Tibial artery (tissue), 4 donors: ENCODE measurements at regions not wholly inside any gene's neighbourhood (a gene's known extent, or its start where the extent isn't known, plus 50 kb on each side); places are given as distances from the start of the nearest gene placed in this dataset.

Experiments
- DNase-seq, 2 donors: peaks; one replicate each; pipeline ENCODE4 v3.0.0-alpha.2; 2019
- H3K27ac ChIP-seq, 2 donors: fragments of 200-600 bp; sonication (generic) in 1 of 2; 1 replicate in 1 of 2; 2 replicates in 1 of 2; pipeline ENCODE4 v1.5.1; 2018 to 2019; ENCODE audit warnings: mild to moderate bottlenecking in 1 of 2
- H3K27me3 ChIP-seq, 2 donors: fragments of 200-600 bp; sonication (generic) in 1 of 2; one replicate each; pipeline versions ENCODE4 v1.5.1 to v1.6.0; 2016 to 2019
- H3K36me3 ChIP-seq, 3 donors: fragments of 200-600 bp; sonication (generic) in 2 of 3; one replicate each; pipeline ENCODE4 v1.5.1; 2016 to 2019; ENCODE audit warnings: mild to moderate bottlenecking in 2 of 3
- H3K4me1 ChIP-seq, 4 donors: fragments of 200-600 bp; sonication (generic) in 2 of 4; 1 replicate in 3 of 4; 2 replicates in 1 of 4; pipeline ENCODE4 v1.5.1; 2016 to 2019
- H3K4me3 ChIP-seq, 2 donors: fragments of 200-600 bp; sonication (generic) in 1 of 2; 1 replicate in 1 of 2; 2 replicates in 1 of 2; pipeline ENCODE4 v1.5.1; 2018 to 2019; ENCODE audit warnings: mild to moderate bottlenecking in 2 of 2
- H3K9me3 ChIP-seq, 3 donors: fragments of 200-600 bp; sonication (generic) in 1 of 3; one replicate each; pipeline ENCODE4 v1.5.1; 2016 to 2019
- intact Hi-C: fragments of 100-400 bp; cut with DNase I; formaldehyde crosslinking; loops from one replicate; pipeline ENCODE4 v1.15.0; 2023; ENCODE audit warnings: low total_unique reads
- TF ChIP-seq, protein P1 (sequence below), 2 experiments: fragments of 200-600 bp in 1 of 2; fragments of 450-650 bp in 1 of 2; IDR thresholded peaks; one replicate each; pipeline ENCODE4 v1.5.1; 2017 to 2019; ENCODE audit warnings: antibody characterized with exemption in 2 of 2, mild to moderate bottlenecking in 1 of 2, moderate library complexity in 1 of 2

DNA sequence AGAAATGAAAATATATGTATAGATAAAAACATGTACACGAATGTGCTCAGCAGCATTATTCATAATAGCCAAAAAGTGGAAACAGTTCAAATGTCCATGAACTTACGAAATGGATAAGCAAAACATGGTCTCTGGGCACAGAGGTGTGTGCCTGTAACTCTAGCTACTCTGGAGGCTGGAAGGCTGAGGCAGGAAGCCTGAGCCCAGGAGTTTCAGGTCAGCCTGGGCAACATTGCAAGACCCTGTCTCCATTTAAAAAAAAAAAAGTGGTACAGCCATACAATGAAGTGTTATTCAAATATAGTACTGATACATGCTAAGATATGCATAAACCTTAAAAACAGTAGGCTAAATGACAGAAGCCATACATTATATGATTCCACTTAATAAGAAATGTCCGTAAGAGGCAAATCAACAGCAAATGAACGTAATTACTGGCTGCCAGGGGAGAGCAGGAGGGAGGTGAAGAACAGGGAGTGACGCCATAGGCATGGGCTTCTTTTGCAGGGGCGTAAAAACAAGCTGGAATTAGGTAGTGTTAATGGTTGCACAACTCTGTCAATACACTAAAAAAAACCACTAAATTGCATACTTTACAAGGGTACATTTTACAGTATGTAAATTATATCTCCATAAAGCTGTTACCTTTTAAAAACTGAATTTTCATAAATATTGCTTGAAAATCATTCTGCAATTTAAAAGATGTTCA is 87.2 kb upstream of the PLEKHM1 start:
- Histone ChIP-seq H3K27ac (no peak overlapping the region), H3K36me3 (no peaks in the 10 kb centered on the region), H3K4me1 (peaks cover 0 to 28% (median 12%) of the 10 kb centered on the region in 4 donors), H3K27me3 (no peaks in the 10 kb centered on the region), H3K4me3 (no peak overlapping the region), H3K9me3 (no peaks in the 10 kb centered on the region)
- TF ChIP-seq, protein P1, sequence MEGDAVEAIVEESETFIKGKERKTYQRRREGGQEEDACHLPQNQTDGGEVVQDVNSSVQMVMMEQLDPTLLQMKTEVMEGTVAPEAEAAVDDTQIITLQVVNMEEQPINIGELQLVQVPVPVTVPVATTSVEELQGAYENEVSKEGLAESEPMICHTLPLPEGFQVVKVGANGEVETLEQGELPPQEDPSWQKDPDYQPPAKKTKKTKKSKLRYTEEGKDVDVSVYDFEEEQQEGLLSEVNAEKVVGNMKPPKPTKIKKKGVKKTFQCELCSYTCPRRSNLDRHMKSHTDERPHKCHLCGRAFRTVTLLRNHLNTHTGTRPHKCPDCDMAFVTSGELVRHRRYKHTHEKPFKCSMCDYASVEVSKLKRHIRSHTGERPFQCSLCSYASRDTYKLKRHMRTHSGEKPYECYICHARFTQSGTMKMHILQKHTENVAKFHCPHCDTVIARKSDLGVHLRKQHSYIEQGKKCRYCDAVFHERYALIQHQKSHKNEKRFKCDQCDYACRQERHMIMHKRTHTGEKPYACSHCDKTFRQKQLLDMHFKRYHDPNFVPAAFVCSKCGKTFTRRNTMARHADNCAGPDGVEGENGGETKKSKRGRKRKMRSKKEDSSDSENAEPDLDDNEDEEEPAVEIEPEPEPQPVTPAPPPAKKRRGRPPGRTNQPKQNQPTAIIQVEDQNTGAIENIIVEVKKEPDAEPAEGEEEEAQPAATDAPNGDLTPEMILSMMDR (IDR thresholded peaks at IDR 0.05): no peak
- DNase-seq: no peak
- intact Hi-C loops: no loop called here

DNA sequence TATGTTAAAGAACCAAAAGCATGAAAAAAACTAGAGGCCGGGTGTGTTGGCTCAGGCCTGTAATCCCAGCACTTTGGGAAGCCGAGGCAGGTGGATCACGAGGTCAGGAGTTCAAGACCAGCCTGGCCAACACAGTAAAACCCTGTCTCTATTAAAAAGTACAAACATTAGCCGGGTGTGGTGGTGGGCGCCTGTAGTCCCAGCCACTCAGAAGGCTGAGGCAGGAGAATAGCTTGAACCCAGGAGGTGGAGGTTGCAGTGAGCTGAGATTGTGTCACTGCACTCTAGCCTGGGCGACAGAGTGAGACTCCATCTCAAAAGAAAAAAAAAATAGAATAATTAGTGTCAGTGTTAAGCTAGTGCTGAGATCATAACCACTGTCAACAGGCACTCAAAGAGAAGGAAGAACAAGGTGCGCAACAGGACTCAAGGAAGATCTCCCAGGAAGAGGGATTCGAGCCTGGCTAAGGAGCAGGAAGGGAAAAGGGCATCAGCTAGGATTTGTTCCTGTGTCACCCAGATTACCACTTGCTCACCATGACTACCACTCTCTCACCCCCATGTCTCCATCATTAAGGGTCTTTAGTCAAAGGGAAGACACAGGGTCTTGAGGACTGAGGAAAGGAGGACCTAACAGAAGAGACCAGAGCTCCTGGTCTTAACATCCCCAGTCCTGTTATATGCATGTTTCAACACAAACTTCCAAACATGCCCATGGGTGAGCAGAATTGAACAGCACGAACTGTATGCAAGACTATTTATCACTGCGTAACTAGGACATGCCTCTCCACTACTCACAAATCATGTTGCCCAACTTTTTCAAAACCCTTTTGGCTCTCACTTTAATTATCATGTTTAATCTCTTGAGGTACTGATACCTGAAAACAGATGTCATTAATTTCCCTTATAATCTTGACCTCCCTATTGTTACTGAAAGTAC is 88.3 kb upstream of the PLEKHM1 start:
- no peak overlapping the region for H3K4me3 ChIP-seq
- H3K9me3 ChIP-seq: no peaks in the 10 kb centered on the region
- no peaks in the 10 kb centered on the region for H3K27me3 ChIP-seq
- intact Hi-C loops: no loop called here
- no peak for DNase-seq
- H3K36me3 ChIP-seq: no peaks in the 10 kb centered on the region
- TF ChIP-seq, protein P1 (IDR thresholded peaks at IDR 0.05): no peak
- no peak overlapping the region for H3K27ac ChIP-seq
- peaks cover 0 to 38% (median 12%) of the 10 kb centered on the region in 4 donors for H3K4me1 ChIP-seq

DNA sequence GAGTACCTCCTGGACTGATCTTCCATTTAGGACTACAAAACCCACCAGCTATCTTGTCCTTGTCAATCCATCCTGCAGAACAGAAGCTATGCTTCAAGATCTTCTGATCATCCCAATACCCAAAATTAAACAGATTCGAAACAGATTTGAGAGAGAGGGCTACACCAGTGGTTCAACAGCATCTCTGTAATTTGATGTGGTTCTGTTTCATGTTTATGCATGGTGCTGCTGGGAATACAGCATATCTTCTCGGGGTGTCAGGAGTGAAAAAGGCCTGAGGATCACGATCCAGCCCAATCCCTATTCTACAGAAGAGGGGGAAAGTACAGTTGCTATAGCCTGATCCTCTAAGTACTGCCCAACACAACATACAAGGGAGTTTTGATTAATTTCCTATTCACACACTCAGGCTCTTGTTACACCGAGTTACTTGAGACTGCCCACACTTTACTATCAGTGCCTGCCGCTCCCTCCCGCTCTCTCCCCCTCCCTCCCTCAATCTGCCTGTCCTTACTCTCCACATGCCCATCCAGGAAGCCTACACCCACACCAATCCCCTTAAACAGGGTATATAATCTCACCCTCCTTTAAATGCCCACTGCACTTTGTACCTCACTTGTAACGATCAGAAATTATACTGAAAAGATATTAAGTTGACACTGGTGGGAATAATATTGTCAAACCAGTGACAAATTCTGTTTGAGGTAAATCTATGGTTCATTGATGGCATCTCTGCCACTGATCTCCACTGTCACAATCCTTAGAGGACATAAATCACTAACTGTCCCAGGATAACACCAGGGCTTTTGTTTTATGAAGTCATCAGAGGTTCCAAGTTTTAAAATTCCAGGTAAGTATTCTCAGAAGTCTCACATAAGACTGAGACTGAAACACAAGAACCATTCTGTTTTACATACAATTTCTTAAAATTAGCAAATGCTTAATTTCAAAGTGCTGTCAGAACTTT is 89.3 kb upstream of the PLEKHM1 start:
- no peak overlapping the region for H3K4me3 ChIP-seq
- TF ChIP-seq, protein P1 (IDR thresholded peaks at IDR 0.05): no peak
- no peaks in the 10 kb centered on the region for H3K9me3 ChIP-seq
- intact Hi-C loops: loop anchor here (10.0 kb wide), 1 partner anchor 685 kb away; no protein-coding TSS in a partner anchor
- no peak overlapping the region for H3K27ac ChIP-seq
- H3K27me3 ChIP-seq: no peaks in the 10 kb centered on the region
- DNase-seq: no peak
- no peaks in the 10 kb centered on the region for H3K36me3 ChIP-seq
- peaks cover 0 to 37% (median 8%) of the 10 kb centered on the region in 4 donors for H3K4me1 ChIP-seq

DNA sequence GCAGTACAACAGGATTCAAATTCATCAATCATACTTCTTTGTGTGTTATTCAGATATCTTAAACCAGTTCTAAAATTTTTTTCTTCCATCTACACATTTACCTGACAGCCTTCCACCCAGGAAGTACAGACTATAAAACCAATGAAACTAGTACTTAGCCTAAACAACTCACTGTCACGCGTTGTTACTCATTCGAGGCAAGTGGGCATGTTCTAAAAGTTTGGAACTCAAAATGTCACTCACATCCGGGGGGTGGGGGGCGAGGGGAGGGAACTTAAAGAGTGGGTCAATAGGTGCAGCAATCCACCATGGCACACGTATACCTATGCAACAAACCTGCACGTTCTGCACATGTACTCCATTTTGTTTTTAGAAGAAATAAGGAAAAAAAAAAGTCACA is 90.4 kb upstream of the PLEKHM1 start:
- no peak overlapping the region for H3K27ac ChIP-seq
- H3K9me3 ChIP-seq: no peaks in the 10 kb centered on the region
- H3K36me3 ChIP-seq: no peaks in the 10 kb centered on the region
- no peak overlapping the region for H3K4me3 ChIP-seq
- peaks cover 0 to 36% (median 10%) of the 10 kb centered on the region in 4 donors for H3K4me1 ChIP-seq
- no peak for DNase-seq
- intact Hi-C loops: loop anchor here (10.0 kb wide), 1 partner anchor 684 kb away; no protein-coding TSS in a partner anchor
- TF ChIP-seq, protein P1 (IDR thresholded peaks at IDR 0.05): no peak
- H3K27me3 ChIP-seq: no peaks in the 10 kb centered on the region

GRCh38 chr17:45581860-45582259 is 91.3 kb upstream of the PLEKHM1 start:
- no peak overlapping the region for H3K27ac ChIP-seq
- no peaks in the 10 kb centered on the region for H3K9me3 ChIP-seq
- H3K36me3 ChIP-seq: no peaks in the 10 kb centered on the region
- peaks cover 0 to 44% (median 13%) of the 10 kb centered on the region in 4 donors for H3K4me1 ChIP-seq
- H3K27me3 ChIP-seq: no peaks in the 10 kb centered on the region
- DNase-seq: no peak
- TF ChIP-seq, protein P1 (IDR thresholded peaks at IDR 0.05): no peak
- H3K4me3 ChIP-seq: no peak overlapping the region
- intact Hi-C loops: loop anchor here (10.0 kb wide), 1 partner anchor 683 kb away; no protein-coding TSS in a partner anchor
